ENCODE measurements at regions not wholly inside any gene's neighbourhood (a gene's known extent, or its start where the extent isn't known, plus 50 kb on each side); places are given as distances from the start of the nearest gene placed in this dataset.

GRCh38 chr1:55476445-55477015 lies 261.4 kb upstream of the USP24 start:
- DNase-seq (ENCODE audit: insufficient read length, low spot score) (no peak), FAIRE-seq (no peak)
- TF ChIP-seq SPI1 (IDR thresholded peaks at IDR 0.05; ENCODE audit: low read depth, low read length) (no peak), POLR2AphosphoS5 (IDR thresholded peaks at IDR 0.05; ENCODE audit: low read depth, low read length) (no peak), TAF1 (IDR thresholded peaks at IDR 0.05; ENCODE audit: low read depth, low read length) (no peak), PAX5 (IDR thresholded peaks at IDR 0.05; ENCODE audit: insufficient read depth, low read length, severe bottlenecking) (no peak), POLR2A (IDR thresholded peaks at IDR 0.05; ENCODE audit: low read depth, low read length) (no peak), POU2F2 (IDR thresholded peaks at IDR 0.05; ENCODE audit: low read depth, low read length) (no peak)

DNA sequence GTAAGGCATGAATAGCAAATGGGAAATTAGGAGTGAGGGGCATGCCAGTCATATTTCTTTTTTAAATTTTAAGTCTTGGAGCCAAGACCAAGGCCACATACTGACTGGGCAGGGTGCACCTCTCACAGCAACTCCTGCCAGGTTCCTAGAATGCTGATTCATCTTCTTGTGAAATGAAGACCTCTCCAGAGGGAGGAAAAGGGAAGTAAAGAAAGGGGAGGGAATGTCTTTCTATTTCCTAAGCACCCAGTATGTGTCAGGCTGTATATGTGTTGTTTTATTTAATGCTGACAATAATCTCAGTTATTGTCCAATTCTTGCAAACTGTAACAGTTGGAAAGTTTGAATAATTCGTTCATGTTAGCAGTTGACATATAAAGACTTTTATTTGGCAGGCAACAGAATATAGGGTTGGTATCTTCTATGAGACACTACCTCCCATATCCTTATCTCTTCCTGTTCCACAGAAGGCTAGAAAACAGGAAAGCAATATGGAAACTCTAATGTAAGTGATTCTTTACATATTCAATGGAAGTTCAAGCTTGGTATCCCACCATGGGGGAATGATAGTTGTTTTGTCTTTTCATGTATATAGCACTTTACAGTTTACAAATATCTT lies 259.1 kb upstream of the USP24 start:
- DNase-seq (ENCODE audit: insufficient read length, low spot score), result no peak
- FAIRE-seq, result no peak
- TF ChIP-seq POLR2A (IDR thresholded peaks at IDR 0.05; ENCODE audit: low read depth, low read length), result no peak
- no peak for TF ChIP-seq TAF1 (IDR thresholded peaks at IDR 0.05; ENCODE audit: low read depth, low read length)
- TF ChIP-seq PAX5 (IDR thresholded peaks at IDR 0.05; ENCODE audit: insufficient read depth, low read length, severe bottlenecking), result no peak
- TF ChIP-seq POU2F2 (IDR thresholded peaks at IDR 0.05; ENCODE audit: low read depth, low read length), result no peak
- TF ChIP-seq POLR2AphosphoS5 (IDR thresholded peaks at IDR 0.05; ENCODE audit: low read depth, low read length), result no peak
- no peak for TF ChIP-seq SPI1 (IDR thresholded peaks at IDR 0.05; ENCODE audit: low read depth, low read length)

DNA sequence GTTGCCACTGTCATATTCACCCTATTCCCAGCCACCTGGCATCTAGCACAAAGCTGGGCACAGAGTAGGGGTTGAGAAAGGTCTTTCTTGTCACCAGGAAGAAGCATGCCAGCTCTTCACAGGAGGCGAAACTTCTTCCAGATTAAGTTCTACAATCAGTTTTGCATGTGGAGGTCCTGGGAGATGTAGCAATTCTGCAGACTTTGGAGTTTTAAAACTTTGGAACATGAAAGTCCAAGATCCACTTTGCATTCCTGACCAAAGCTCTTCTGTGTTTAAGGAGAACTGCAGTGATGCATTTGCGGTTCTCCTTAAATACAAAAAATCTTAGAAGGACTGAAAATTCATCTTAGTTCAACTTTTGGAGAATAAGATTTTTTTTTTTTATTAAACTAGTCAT lies 258.5 kb upstream of the USP24 start:
- DNase-seq (ENCODE audit: insufficient read length, low spot score) (no peak), FAIRE-seq (no peak)
- TF ChIP-seq SPI1 (IDR thresholded peaks at IDR 0.05; ENCODE audit: low read depth, low read length) (no peak), PAX5 (IDR thresholded peaks at IDR 0.05; ENCODE audit: insufficient read depth, low read length, severe bottlenecking) (no peak), POLR2A (IDR thresholded peaks at IDR 0.05; ENCODE audit: low read depth, low read length) (no peak), TAF1 (IDR thresholded peaks at IDR 0.05; ENCODE audit: low read depth, low read length) (no peak), POU2F2 (IDR thresholded peaks at IDR 0.05; ENCODE audit: low read depth, low read length) (no peak), POLR2AphosphoS5 (IDR thresholded peaks at IDR 0.05; ENCODE audit: low read depth, low read length) (no peak)

DNA sequence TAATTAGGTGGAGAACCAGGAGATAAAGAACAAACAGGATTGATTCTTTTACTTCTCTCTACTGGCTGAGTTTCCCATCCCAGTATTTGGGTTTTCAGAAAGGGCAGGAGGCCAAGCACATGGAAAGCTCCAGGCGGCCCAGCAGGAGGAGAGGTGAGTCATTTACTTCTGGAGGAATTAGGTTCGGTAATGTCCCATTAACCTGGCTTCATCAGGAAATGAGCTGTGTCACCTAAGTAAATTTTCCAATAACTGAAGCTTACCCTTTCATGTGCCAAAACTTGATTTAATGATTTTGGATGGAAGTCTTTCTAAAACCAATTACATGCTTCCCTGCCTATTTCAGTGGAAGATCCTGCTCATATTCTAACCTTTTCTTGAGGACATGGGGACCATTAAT lies 257.6 kb upstream of the USP24 start:
- TF ChIP-seq SPI1 (IDR thresholded peaks at IDR 0.05; ENCODE audit: low read depth, low read length), result no peak
- no peak for TF ChIP-seq PAX5 (IDR thresholded peaks at IDR 0.05; ENCODE audit: insufficient read depth, low read length, severe bottlenecking)
- no peak for TF ChIP-seq POLR2A (IDR thresholded peaks at IDR 0.05; ENCODE audit: low read depth, low read length)
- TF ChIP-seq TAF1 (IDR thresholded peaks at IDR 0.05; ENCODE audit: low read depth, low read length), result no peak
- no peak for TF ChIP-seq POLR2AphosphoS5 (IDR thresholded peaks at IDR 0.05; ENCODE audit: low read depth, low read length)
- no peak for TF ChIP-seq POU2F2 (IDR thresholded peaks at IDR 0.05; ENCODE audit: low read depth, low read length)
- no peak for FAIRE-seq
- no peak for DNase-seq (ENCODE audit: insufficient read length, low spot score)

- DNase-seq (ENCODE audit: insufficient read length, low spot score) (no peak), FAIRE-seq (no peak)
- no peak for TF ChIP-seq POLR2A (IDR thresholded peaks at IDR 0.05; ENCODE audit: low read depth, low read length)
- TF ChIP-seq POLR2AphosphoS5 (IDR thresholded peaks at IDR 0.05; ENCODE audit: low read depth, low read length), result no peak
- TF ChIP-seq POU2F2 (IDR thresholded peaks at IDR 0.05; ENCODE audit: low read depth, low read length), result no peak
- no peak for TF ChIP-seq SPI1 (IDR thresholded peaks at IDR 0.05; ENCODE audit: low read depth, low read length)
- TF ChIP-seq TAF1 (IDR thresholded peaks at IDR 0.05; ENCODE audit: low read depth, low read length), result no peak
- TF ChIP-seq PAX5 (IDR thresholded peaks at IDR 0.05; ENCODE audit: insufficient read depth, low read length, severe bottlenecking), result no peak
Measured at GRCh38 chr1:55472115-55472514, 257.0 kb upstream of the USP24 start.

DNA sequence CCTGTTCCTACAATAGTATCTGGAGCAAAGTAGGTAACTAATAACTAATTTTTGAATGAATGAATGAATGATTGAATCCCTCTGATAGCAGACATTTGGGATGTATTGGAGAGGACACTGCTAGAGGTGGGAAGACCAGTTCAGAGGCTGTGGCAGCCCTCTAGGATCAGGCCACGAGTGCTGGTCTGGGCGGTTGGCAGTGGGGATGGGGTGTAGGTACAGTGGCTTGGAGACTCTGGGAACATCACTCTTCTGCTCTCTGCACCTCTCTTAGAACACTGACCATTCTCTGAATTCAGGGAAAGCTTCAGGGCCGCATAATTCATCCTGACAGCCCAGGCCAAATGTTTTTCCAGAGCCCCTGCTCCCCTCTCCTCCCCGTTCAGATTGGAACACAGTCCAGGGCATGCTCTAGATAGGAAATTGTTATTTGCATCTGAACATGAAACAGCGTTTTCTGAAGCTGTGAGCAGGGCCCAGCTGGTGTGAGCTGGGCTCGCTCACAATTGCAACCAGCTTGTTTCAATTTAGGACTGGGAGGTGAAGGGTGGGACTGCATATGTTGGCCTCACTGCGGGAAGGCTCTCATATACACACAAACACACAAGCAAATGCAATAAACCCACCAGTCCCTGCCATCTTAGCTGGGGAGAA lies 253.1 kb upstream of the USP24 start:
- FAIRE-seq (no peak), DNase-seq (ENCODE audit: insufficient read length, low spot score) (no peak)
- TF ChIP-seq SPI1 (IDR thresholded peaks at IDR 0.05; ENCODE audit: low read depth, low read length) (no peak), POLR2A (IDR thresholded peaks at IDR 0.05; ENCODE audit: low read depth, low read length) (no peak), POU2F2 (IDR thresholded peaks at IDR 0.05; ENCODE audit: low read depth, low read length) (no peak)

DNA sequence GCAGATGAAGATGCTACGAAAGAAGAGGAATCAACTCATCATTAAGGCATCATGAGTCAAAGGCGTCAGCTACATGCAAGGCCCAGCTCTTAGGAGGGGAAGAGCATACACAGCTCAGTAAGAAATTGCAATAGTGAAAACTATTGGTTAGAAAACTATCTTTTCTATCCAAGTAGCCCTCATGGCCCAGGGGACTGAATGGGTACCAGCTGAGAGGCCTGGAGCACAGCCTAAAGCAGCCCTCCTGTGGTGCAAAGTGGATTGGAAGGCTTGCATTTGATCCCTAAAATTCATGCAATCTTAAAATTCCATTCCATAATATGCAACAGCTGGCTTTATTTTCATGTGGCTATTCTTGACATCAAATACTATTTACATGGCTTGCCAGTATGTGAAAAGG lies 251.8 kb upstream of the USP24 start:
- FAIRE-seq, result no peak
- TF ChIP-seq TAF1 (IDR thresholded peaks at IDR 0.05; ENCODE audit: low read depth, low read length), result no peak
- TF ChIP-seq SPI1 (IDR thresholded peaks at IDR 0.05; ENCODE audit: low read depth, low read length), result no peak
- no peak for TF ChIP-seq POLR2A (IDR thresholded peaks at IDR 0.05; ENCODE audit: low read depth, low read length)
- no peak for TF ChIP-seq POLR2AphosphoS5 (IDR thresholded peaks at IDR 0.05; ENCODE audit: low read depth, low read length)
- TF ChIP-seq POU2F2 (IDR thresholded peaks at IDR 0.05; ENCODE audit: low read depth, low read length), result no peak
- no peak for TF ChIP-seq PAX5 (IDR thresholded peaks at IDR 0.05; ENCODE audit: insufficient read depth, low read length, severe bottlenecking)

DNA sequence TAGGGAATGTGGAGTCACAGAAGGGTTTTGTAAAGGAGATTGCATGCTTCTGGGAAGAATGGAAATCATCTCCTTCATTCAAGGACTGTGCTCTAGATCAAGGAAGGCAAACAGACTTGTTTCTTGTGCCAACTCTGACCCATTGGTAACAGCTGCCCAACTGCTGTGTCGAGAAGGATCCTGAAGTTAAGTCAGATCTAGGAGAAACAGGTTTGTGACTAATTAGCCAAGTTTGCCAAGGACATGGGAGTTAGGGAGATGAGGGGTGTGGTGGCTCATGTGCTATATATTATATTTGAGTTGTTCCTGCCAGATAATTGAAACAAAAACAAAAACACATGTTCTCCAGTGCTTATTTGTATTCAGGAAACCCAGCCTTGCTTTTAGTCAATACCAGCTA lies 251.2 kb upstream of the USP24 start:
- DNase-seq (ENCODE audit: insufficient read length, low spot score) (no peak), FAIRE-seq (no peak)
- no peak for TF ChIP-seq POLR2AphosphoS5 (IDR thresholded peaks at IDR 0.05; ENCODE audit: low read depth, low read length)
- TF ChIP-seq POU2F2 (IDR thresholded peaks at IDR 0.05; ENCODE audit: low read depth, low read length), result no peak
- TF ChIP-seq PAX5 (IDR thresholded peaks at IDR 0.05; ENCODE audit: insufficient read depth, low read length, severe bottlenecking), result no peak
- no peak for TF ChIP-seq TAF1 (IDR thresholded peaks at IDR 0.05; ENCODE audit: low read depth, low read length)
- no peak for TF ChIP-seq SPI1 (IDR thresholded peaks at IDR 0.05; ENCODE audit: low read depth, low read length)
- TF ChIP-seq POLR2A (IDR thresholded peaks at IDR 0.05; ENCODE audit: low read depth, low read length), result no peak

More for the DNA sequence above, 251.8 kb upstream of the USP24 start:
- no peak for DNase-seq (ENCODE audit: insufficient read length, low spot score)

- TF ChIP-seq POU2F2 (IDR thresholded peaks at IDR 0.05; ENCODE audit: low read depth, low read length) (no peak), POLR2A (IDR thresholded peaks at IDR 0.05; ENCODE audit: low read depth, low read length) (no peak), PAX5 (IDR thresholded peaks at IDR 0.05; ENCODE audit: insufficient read depth, low read length, severe bottlenecking) (no peak), TAF1 (IDR thresholded peaks at IDR 0.05; ENCODE audit: low read depth, low read length) (no peak), POLR2AphosphoS5 (IDR thresholded peaks at IDR 0.05; ENCODE audit: low read depth, low read length) (no peak), SPI1 (IDR thresholded peaks at IDR 0.05; ENCODE audit: low read depth, low read length) (no peak)
- FAIRE-seq, result no peak
Measured at GRCh38 chr1:55464550-55464949, 249.4 kb upstream of the USP24 start.

More at GRCh38 chr1:55464550-55464949, 249.4 kb upstream of the USP24 start:
- no peak for DNase-seq (ENCODE audit: insufficient read length, low spot score)
